Activated CD8-positive, alpha-beta T cell treated with anti-CD3 and anti-CD28 coated beads for 36 hours (primary cell): ENCODE measurements at regions not wholly inside any gene's neighbourhood (a gene's known extent, or its start where the extent isn't known, plus 50 kb on each side); places are given as distances from the start of the nearest gene placed in this dataset.
"Not testable (repeated sequence)": the region's sequence is repeated elsewhere in the genome, so short reads cannot be mapped to it uniquely, and the experiment has no call there.

Source experiments
- ATAC-seq: fragments of 200-7000 bp; cut with Tn5 transposase; one replicate; pipeline ENCODE4 v1.10.0; 2021; ENCODE audit warnings: mild to moderate bottlenecking, moderate library complexity
- CTCF ChIA-PET: fragments of 350-600 bp; sonication (Branson Sonifier 250); formaldehyde crosslinking; loops from one replicate; lab custom pipeline; 2021; ENCODE audit warnings: antibody characterized with exemption; lab: Charles Lee
- POLR2A ChIA-PET: fragments of 350-600 bp; sonication (Branson Sonifier 250); formaldehyde crosslinking; loops from one replicate; lab custom pipeline; 2021; ENCODE audit warnings: antibody characterized with exemption; lab: Charles Lee
- DNase-seq: peaks from one replicate; pipeline ENCODE4 v3.0.0-alpha.2; 2020
- H3K27ac Mint-ChIP-seq: one replicate; pipeline ENCODE4 v1.8.0; 2021; ENCODE audit warnings: mild to moderate bottlenecking, mixed read lengths
- H3K27me3 Mint-ChIP-seq: one replicate; pipeline ENCODE4 v1.8.0; 2021; ENCODE audit warnings: mixed read lengths
- H3K36me3 Mint-ChIP-seq: one replicate; pipeline ENCODE4 v1.8.0; 2021; ENCODE audit warnings: low read depth, mixed read lengths
- H3K4me1 Mint-ChIP-seq: one replicate; pipeline ENCODE4 v1.8.0; 2021; ENCODE audit warnings: low read depth, mixed read lengths
- H3K4me3 Mint-ChIP-seq: one replicate; pipeline ENCODE4 v1.8.0; 2021; ENCODE audit warnings: mild to moderate bottlenecking, moderate library complexity, mixed read lengths
- H3K9me3 Mint-ChIP-seq: one replicate; pipeline ENCODE4 v1.8.0; 2021; ENCODE audit warnings: mixed read lengths
- CTCF ChIP-seq: fragments of 200-600 bp; IDR thresholded peaks from one replicate; pipeline ENCODE4 v1.8.0; 2022; ENCODE audit warnings: antibody characterized with exemption, mild to moderate bottlenecking
- intact Hi-C: fragments of 100-400 bp; cut with micrococcal nuclease; formaldehyde crosslinking; loops from one replicate; pipeline ENCODE4 v1.10.0; 2022

GRCh38 chr15:62254137-62254934 lies 89.3 kb upstream of the C2CD4B start:
- CTCF ChIA-PET: interaction anchor here (0.6 to 2.3 kb wide), 17 partner anchors 9 to 369 kb away, joined by 3 to 10 read pairs (median 4); partner anchors contain the start of gene VPS13C
- Mint-ChIP-seq H3K4me1 (no peaks in the 10 kb centered on the region), H3K4me3 (no peak overlapping the region), H3K27ac (no peak overlapping the region), H3K36me3 (no peaks in the 10 kb centered on the region), H3K9me3 (no peaks in the 10 kb centered on the region), H3K27me3 (peaks cover 10% of the 10 kb centered on the region)
- peak; percentile 72 for TF ChIP-seq CTCF
- intact Hi-C loops: no loop called here
- DNase-seq: peak; percentile 84
- POLR2A ChIA-PET: no interaction called here
- ATAC-seq: peak; percentile 76

- not testable (repeated sequence) for H3K27me3 Mint-ChIP-seq
These were observed 91.3 kb upstream of the C2CD4B start for GRCh38 chr15:62256430-62256829.

GRCh38 chr15:62257996-62258521 lies 93.0 kb upstream of the C2CD4B start:
- no peak for ATAC-seq
- no peaks in the 10 kb centered on the region for H3K4me1 Mint-ChIP-seq
- no peak for DNase-seq
- CTCF ChIA-PET: no interaction called here
- POLR2A ChIA-PET: no interaction called here
- H3K27ac Mint-ChIP-seq: no peak overlapping the region
- no peak overlapping the region for H3K4me3 Mint-ChIP-seq
- intact Hi-C loops: no loop called here
- H3K36me3 Mint-ChIP-seq: no peaks in the 10 kb centered on the region
- peaks cover 15% of the 10 kb centered on the region for H3K9me3 Mint-ChIP-seq
- TF ChIP-seq CTCF: no peak
- H3K27me3 Mint-ChIP-seq: peaks cover 6% of the 10 kb centered on the region

More at GRCh38 chr15:62256430-62256829, 91.3 kb upstream of the C2CD4B start:
- H3K36me3 Mint-ChIP-seq, DNase-seq, H3K9me3 Mint-ChIP-seq, CTCF ChIA-PET, intact Hi-C loops, H3K4me1 Mint-ChIP-seq, POLR2A ChIA-PET, H3K27ac Mint-ChIP-seq, H3K4me3 Mint-ChIP-seq, ATAC-seq: not testable (repeated sequence)

GRCh38 chr15:62262305-62262941 lies 97.3 kb upstream of the C2CD4B start:
- H3K9me3 Mint-ChIP-seq: peaks cover 21% of the 10 kb centered on the region
- intact Hi-C loops: no loop called here
- ATAC-seq (no peak), DNase-seq (no peak)
- CTCF ChIA-PET: interaction anchor here (1.1 to 2.4 kb wide), 2 partner anchors 8 kb away, joined by 3 to 10 read pairs; no protein-coding TSS in a partner anchor
- POLR2A ChIA-PET: no interaction called here
- H3K4me1 Mint-ChIP-seq: no peaks in the 10 kb centered on the region
- TF ChIP-seq CTCF: no peak
- no peaks in the 10 kb centered on the region for H3K36me3 Mint-ChIP-seq
- H3K27ac Mint-ChIP-seq: peak overlapping the region; percentile 31
- H3K27me3 Mint-ChIP-seq: no peaks in the 10 kb centered on the region
- no peak overlapping the region for H3K4me3 Mint-ChIP-seq

- no peak overlapping the region for H3K27ac Mint-ChIP-seq
- DNase-seq (no peak), ATAC-seq (no peak)
- H3K36me3 Mint-ChIP-seq: peaks cover 3% of the 10 kb centered on the region
- intact Hi-C loops: no loop called here
- H3K4me3 Mint-ChIP-seq: no peak overlapping the region
- peaks cover 34% of the 10 kb centered on the region for H3K9me3 Mint-ChIP-seq
- POLR2A ChIA-PET: no interaction called here
- H3K27me3 Mint-ChIP-seq: no peaks in the 10 kb centered on the region
- no peaks in the 10 kb centered on the region for H3K4me1 Mint-ChIP-seq
- CTCF ChIA-PET: interaction anchor here (2.4 kb wide), 1 partner anchor 10 kb away, joined by 10 read pairs; no protein-coding TSS in a partner anchor
- no peak for TF ChIP-seq CTCF
These were observed 99.1 kb upstream of the C2CD4B start for GRCh38 chr15:62264196-62264595.
